ENCODE measurements at regions not wholly inside any gene's neighbourhood (a gene's known extent, or its start where the extent isn't known, plus 50 kb on each side); places are given as distances from the start of the nearest gene placed in this dataset.

DNA sequence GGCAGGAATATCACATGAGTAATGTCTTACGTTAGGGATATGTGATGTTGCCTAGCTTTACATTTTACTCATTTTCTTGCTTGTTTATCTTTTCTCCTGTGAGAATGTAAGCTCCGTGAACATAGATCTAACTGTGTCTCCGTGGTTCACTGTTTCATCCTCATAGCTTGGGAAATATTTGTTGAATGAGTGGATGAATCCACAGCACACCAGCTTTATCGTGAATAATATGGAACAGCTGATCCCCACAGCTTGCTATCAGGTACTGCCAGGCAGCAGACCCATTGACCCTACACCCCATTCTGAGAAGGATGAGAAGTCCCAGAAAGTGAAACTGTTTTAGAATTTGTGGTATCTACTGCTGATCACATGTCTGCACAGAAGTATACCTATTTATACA lies 106.8 kb upstream of the FBN2 start:
- TF ChIP-seq, protein P1, sequence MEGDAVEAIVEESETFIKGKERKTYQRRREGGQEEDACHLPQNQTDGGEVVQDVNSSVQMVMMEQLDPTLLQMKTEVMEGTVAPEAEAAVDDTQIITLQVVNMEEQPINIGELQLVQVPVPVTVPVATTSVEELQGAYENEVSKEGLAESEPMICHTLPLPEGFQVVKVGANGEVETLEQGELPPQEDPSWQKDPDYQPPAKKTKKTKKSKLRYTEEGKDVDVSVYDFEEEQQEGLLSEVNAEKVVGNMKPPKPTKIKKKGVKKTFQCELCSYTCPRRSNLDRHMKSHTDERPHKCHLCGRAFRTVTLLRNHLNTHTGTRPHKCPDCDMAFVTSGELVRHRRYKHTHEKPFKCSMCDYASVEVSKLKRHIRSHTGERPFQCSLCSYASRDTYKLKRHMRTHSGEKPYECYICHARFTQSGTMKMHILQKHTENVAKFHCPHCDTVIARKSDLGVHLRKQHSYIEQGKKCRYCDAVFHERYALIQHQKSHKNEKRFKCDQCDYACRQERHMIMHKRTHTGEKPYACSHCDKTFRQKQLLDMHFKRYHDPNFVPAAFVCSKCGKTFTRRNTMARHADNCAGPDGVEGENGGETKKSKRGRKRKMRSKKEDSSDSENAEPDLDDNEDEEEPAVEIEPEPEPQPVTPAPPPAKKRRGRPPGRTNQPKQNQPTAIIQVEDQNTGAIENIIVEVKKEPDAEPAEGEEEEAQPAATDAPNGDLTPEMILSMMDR (conservative IDR thresholded peaks at IDR 0.05; ENCODE audit: low read length), result no peak
- no peak for TF ChIP-seq EZH2phosphoT487 (IDR thresholded peaks at IDR 0.05; ENCODE audit: borderline replicate concordance, low read depth, low read length)
